Upper lobe of left lung (tissue), 4 donors: ENCODE measurements at regions not wholly inside any gene's neighbourhood (a gene's known extent, or its start where the extent isn't known, plus 50 kb on each side); places are given as distances from the start of the nearest gene placed in this dataset.

Source experiments
- EP300 ChIP-seq, 4 donors: sonication (generic); formaldehyde crosslinking; IDR thresholded peaks; one replicate each; pipeline ENCODE4 v1.5.1; 2017; ENCODE audit warnings: antibody characterized with exemption in 4 of 4, control low read depth in 2 of 4
- POLR2A ChIP-seq, 4 donors: fragments of 450-650 bp; IDR thresholded peaks; one replicate each; pipeline ENCODE4 v1.5.1; 2016 to 2017; ENCODE audit warnings: antibody characterized with exemption in 4 of 4, mild to moderate bottlenecking in 2 of 4
- POLR2AphosphoS5 ChIP-seq, 2 donors: sonication (generic); formaldehyde crosslinking; IDR thresholded peaks; one replicate each; pipeline ENCODE4 v1.5.1; 2017; ENCODE audit warnings: antibody characterized with exemption in 2 of 2
- TF ChIP-seq, protein P1 (sequence below), 6 experiments: fragments of 450-650 bp in 4 of 6; fragments of 200-600 bp in 2 of 6; sonication (generic) in 2 of 6; IDR thresholded peaks; one replicate each; pipeline ENCODE4 v1.5.1; 2016 to 2019; ENCODE audit warnings: antibody characterized with exemption in 6 of 6

DNA sequence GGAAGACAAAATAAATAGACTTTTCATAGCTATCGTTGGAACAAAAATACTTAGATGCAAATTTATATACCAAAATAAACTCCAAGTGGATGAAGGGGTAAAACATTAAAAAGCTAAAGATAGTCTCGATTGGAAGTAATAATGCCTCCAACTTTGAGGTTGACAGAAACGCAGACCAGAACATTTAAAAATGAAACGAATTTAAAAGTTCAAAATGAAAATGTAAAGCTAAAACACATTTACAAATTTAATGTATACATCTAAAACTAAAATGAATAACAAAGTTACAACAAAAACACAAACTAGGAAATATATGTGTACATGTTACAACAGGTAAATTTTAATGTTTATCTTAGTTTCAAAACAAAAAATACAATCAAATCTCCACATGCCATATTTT lies 107.5 kb upstream of the AKR1E2 start:
- TF ChIP-seq POLR2A (IDR thresholded peaks at IDR 0.05): no peak
- TF ChIP-seq, protein P1, sequence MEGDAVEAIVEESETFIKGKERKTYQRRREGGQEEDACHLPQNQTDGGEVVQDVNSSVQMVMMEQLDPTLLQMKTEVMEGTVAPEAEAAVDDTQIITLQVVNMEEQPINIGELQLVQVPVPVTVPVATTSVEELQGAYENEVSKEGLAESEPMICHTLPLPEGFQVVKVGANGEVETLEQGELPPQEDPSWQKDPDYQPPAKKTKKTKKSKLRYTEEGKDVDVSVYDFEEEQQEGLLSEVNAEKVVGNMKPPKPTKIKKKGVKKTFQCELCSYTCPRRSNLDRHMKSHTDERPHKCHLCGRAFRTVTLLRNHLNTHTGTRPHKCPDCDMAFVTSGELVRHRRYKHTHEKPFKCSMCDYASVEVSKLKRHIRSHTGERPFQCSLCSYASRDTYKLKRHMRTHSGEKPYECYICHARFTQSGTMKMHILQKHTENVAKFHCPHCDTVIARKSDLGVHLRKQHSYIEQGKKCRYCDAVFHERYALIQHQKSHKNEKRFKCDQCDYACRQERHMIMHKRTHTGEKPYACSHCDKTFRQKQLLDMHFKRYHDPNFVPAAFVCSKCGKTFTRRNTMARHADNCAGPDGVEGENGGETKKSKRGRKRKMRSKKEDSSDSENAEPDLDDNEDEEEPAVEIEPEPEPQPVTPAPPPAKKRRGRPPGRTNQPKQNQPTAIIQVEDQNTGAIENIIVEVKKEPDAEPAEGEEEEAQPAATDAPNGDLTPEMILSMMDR (IDR thresholded peaks at IDR 0.05): no peak
- TF ChIP-seq POLR2AphosphoS5 (IDR thresholded peaks at IDR 0.05): no peak
- no peak for TF ChIP-seq EP300 (IDR thresholded peaks at IDR 0.05)
